Thyroid gland (tissue), 4 donors: ENCODE measurements at regions not wholly inside any gene's neighbourhood (a gene's known extent, or its start where the extent isn't known, plus 50 kb on each side); places are given as distances from the start of the nearest gene placed in this dataset.

ENCODE experiments used
- DNase-seq, 2 donors: peaks; one replicate each; pipeline ENCODE4 v3.0.0-alpha.2; 2019
- H3K27ac ChIP-seq, 3 donors: fragments of 200-600 bp; sonication (generic); 1 replicate in 2 of 3; 2 replicates in 1 of 3; pipeline ENCODE4 v1.5.1; 2016 to 2019; ENCODE audit warnings: mild to moderate bottlenecking in 1 of 3, moderate library complexity in 1 of 3
- H3K27me3 ChIP-seq: fragments of 200-600 bp; sonication (generic); one replicate; pipeline ENCODE4 v1.5.1; 2019
- H3K36me3 ChIP-seq, 2 donors: fragments of 200-600 bp; sonication (generic); one replicate each; pipeline ENCODE4 v1.5.1; 2016 to 2019
- H3K4me1 ChIP-seq, 2 donors: fragments of 200-600 bp; sonication (generic); one replicate each; pipeline ENCODE4 v1.5.1; 2017 to 2019
- H3K4me3 ChIP-seq, 3 donors: fragments of 200-600 bp; sonication (generic); replicated peaks in 1 of 3; 1 replicate in 2 of 3; 2 replicates in 1 of 3; pipeline ENCODE4 v1.5.1; 2016; ENCODE audit warnings: mild to moderate bottlenecking in 1 of 3
- H3K9me3 ChIP-seq: fragments of 200-600 bp; sonication (generic); one replicate; pipeline ENCODE4 v1.5.1; 2017
- CTCF ChIP-seq, 6 experiments: fragments of 200-600 bp in 3 of 6; fragments of 450-650 bp in 3 of 6; sonication (generic) in 3 of 6; IDR thresholded peaks; one replicate each; pipeline ENCODE4 v1.5.1; 2016 to 2019; ENCODE audit warnings: antibody characterized with exemption in 6 of 6, mild to moderate bottlenecking in 2 of 6, inconsistent platforms in 1 of 6, moderate library complexity in 1 of 6
- POLR2A ChIP-seq, 2 donors: fragments of 450-650 bp; IDR thresholded peaks; one replicate each; pipeline ENCODE4 v1.6.1; 2017; ENCODE audit warnings: antibody characterized with exemption in 2 of 2, mild to moderate bottlenecking in 2 of 2, moderate library complexity in 1 of 2
- WGBS, 2 donors: methylation state at CpG; one replicate each; pipeline ENCODE4 v1.1.5; 2017; 5-methylcytosine and 5-hydroxymethylcytosine counted together
- intact Hi-C: fragments of 100-400 bp; cut with DNase I; formaldehyde crosslinking; loops from one replicate; pipeline ENCODE4 v1.15.1; 2023

DNA sequence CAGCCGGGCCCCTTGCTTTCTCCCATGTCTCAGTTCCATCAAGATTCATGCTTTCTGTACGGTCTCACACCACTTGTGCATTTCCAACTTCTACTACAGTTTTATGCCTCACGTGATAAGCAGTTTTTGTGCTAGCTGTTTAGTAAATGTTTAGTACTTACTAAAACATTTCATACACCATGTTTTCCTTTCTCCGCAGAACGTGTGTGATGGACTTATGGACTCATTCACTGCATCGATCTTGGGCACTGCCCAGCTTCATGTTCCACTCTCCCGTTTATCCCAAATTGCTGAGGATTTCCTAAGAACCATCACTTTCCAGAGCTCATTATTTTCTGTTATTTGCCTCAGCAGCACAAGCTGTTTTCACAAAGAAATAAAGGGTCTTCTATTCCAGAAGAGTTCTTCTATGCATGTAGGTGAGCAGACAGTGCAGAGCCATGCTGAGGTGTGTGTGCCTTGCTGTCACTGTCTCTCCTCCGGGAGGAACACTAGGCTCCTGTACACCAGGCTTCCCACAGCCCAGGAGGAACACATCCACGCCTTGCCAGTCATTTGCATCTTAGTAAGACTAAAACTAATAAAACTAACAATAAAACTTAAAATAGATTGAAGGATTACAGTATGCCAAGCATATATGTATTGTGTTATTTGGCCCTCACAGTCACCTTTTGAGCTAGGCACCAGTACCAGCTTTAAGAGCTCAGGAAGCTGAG lies 90.3 kb upstream of the EEA1 start:
- no peaks in the 10 kb centered on the region for H3K36me3 ChIP-seq
- 94 to 95% methylated on average over 9 of the region's 9 CpGs for WGBS, 2 donors
- TF ChIP-seq CTCF (IDR thresholded peaks at IDR 0.05), result no peak
- no peak for TF ChIP-seq POLR2A (IDR thresholded peaks at IDR 0.05)

GRCh38 chr12:93019975-93020630 lies 91.0 kb upstream of the EEA1 start:
- Histone ChIP-seq H3K36me3 (no peaks in the 10 kb centered on the region), H3K27me3 (no peaks in the 10 kb centered on the region), H3K27ac (no peak overlapping the region), H3K4me1 (peaks cover 0 to 9% of the 10 kb centered on the region in 2 donors), H3K4me3 (no peak overlapping the region), H3K9me3 (no peaks in the 10 kb centered on the region)
- TF ChIP-seq CTCF (IDR thresholded peaks at IDR 0.05) (no peak), POLR2A (IDR thresholded peaks at IDR 0.05) (no peak)
- intact Hi-C loops, result no loop called here
- 70% methylated on average over 8 of the region's 8 CpGs for WGBS, 2 donors
- DNase-seq, result peak; percentile 4 to 10

More for the DNA sequence above, 90.3 kb upstream of the EEA1 start:
- intact Hi-C loops, result no loop called here
- Histone ChIP-seq H3K9me3 (no peaks in the 10 kb centered on the region), H3K27ac (no peak overlapping the region), H3K4me1 (peaks cover 0 to 9% of the 10 kb centered on the region in 2 donors), H3K27me3 (no peaks in the 10 kb centered on the region), H3K4me3 (no peak overlapping the region)
- no peak for DNase-seq

DNA sequence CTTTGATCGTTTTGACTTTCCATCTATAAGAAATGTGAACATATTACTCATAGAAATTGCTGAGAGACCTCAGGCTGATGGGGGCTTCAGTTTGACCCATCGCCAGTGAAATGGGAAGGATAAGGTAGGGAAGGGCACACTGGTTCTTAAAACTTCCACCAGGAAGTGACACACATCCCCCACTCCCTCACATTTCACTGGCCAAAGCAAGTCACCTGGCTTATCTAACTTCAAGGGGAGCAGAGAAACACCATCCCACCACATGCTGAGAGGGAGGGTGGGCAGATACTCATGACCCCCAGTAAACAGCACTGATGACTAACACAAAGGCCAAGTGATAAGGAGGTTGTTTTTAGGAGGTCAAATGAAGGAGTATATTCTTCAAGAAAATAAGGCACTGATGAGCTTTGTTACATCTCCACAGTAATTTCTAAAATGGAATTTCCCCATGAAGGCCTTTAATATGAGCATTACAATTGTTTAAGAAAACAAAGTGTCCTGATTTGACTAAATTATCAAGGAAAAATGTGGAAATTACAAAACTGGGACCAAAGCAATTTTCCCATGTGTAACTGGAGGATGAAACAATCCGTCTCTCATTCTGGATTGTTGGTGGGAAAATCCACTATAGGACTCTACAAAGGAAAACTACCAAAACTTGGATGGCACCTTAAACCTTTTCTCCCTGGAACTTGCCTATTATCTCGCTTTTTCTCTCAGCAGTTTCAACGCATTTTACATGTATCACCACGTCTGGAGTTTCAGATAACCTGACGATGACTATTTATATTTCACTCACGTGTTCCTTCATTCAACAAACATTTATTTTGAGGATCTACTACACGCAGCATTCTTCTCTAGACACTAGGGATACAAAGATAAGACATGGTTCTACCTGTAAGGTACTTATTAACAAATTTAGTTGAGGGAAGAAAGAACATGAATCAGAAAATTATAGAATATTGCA lies 91.8 kb upstream of the EEA1 start:
- Histone ChIP-seq H3K27me3 (no peaks in the 10 kb centered on the region), H3K36me3 (no peaks in the 10 kb centered on the region), H3K4me1 (peaks cover 0 to 7% of the 10 kb centered on the region in 2 donors), H3K4me3 (no peak overlapping the region), H3K27ac (no peak overlapping the region), H3K9me3 (no peaks in the 10 kb centered on the region)
- 78 to 79% methylated on average over 9 of the region's 9 CpGs for WGBS, 2 donors
- intact Hi-C loops, result no loop called here
- no peak for TF ChIP-seq POLR2A (IDR thresholded peaks at IDR 0.05)
- TF ChIP-seq CTCF (IDR thresholded peaks at IDR 0.05), result no peak
- no peak for DNase-seq

DNA sequence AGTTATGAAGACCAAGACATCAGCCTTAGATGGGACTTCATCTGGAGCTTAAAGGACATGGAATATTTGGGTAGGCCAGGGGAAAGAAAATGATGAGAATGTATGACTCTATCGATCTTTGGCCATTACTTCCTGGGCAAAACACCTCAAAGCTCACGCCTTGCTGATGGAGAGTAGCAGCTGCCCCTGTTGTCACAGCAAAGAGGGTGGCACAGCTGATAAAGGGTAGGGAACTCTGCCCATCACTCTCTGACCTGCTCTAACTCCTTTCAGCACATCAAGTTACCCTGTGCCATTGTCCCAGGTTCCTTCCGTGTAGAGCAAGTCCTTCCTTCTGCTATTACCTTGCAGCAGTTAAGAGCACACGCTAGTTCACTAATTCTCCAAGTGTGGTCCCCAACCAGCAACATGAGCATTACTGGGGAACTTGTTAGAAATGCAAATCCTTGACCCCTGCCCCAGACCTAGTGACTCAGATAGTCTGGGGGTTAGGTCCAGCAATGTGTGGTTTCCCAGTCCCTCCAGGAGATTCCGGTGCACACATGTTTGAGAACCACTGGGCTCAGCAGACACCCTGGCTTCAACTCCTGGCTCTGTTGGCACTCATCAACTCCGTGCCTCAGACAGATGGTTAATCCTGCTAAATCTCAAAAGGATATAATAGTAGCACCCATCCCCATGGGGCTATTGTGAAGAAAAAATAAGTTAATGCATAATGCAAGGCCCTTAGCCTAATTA lies 93.7 kb upstream of the EEA1 start:
- no peak for TF ChIP-seq POLR2A (IDR thresholded peaks at IDR 0.05)
- TF ChIP-seq CTCF (IDR thresholded peaks at IDR 0.05), result no peak
- 89 to 93% methylated on average over 6 of the region's 6 CpGs for WGBS, 2 donors
- Histone ChIP-seq H3K9me3 (no peaks in the 10 kb centered on the region), H3K36me3 (no peaks in the 10 kb centered on the region), H3K27me3 (no peaks in the 10 kb centered on the region), H3K4me3 (no peak overlapping the region), H3K4me1 (no peaks in the 10 kb centered on the region), H3K27ac (no peak overlapping the region)
- intact Hi-C loops, result no loop called here
- no peak for DNase-seq
